Bronchial epithelial cell (primary cell): ENCODE measurements at regions not wholly inside any gene's neighbourhood (a gene's known extent, or its start where the extent isn't known, plus 50 kb on each side); places are given as distances from the start of the nearest gene placed in this dataset.

ENCODE experiments used
- DNase-seq: peaks from one replicate; pipeline ENCODE4 v3.0.0-alpha.2; 2010; ENCODE audit warnings: low read depth
- FAIRE-seq: peaks from 2 replicates; lab custom pipeline; 2011; peaks lifted over from hg19 to GRCh38; lab: Jason Lieb, UNC
- H3K27me3 ChIP-seq: 2 replicates; pipeline ENCODE4 v1.5.1; 2011; ENCODE audit warnings: low read length; ENCODE audit not compliant: control insufficient read depth, insufficient read depth
- H3K36me3 ChIP-seq: 2 replicates; pipeline ENCODE4 v1.5.1; 2011; ENCODE audit warnings: low read length; ENCODE audit not compliant: control insufficient read depth, insufficient read depth
- H3K4me3 ChIP-seq: 2 replicates; pipeline ENCODE4 v1.5.1; 2011; ENCODE audit warnings: mild to moderate bottlenecking, low read depth, low read length, control low read depth
- TF ChIP-seq, protein P1 (sequence below): IDR thresholded peaks from 2 replicates; pipeline ENCODE4 v1.5.1; 2011; ENCODE audit warnings: mild to moderate bottlenecking, moderate library complexity, low read length, control low read depth, inconsistent platforms; ENCODE audit not compliant: insufficient read depth, severe bottlenecking

DNA sequence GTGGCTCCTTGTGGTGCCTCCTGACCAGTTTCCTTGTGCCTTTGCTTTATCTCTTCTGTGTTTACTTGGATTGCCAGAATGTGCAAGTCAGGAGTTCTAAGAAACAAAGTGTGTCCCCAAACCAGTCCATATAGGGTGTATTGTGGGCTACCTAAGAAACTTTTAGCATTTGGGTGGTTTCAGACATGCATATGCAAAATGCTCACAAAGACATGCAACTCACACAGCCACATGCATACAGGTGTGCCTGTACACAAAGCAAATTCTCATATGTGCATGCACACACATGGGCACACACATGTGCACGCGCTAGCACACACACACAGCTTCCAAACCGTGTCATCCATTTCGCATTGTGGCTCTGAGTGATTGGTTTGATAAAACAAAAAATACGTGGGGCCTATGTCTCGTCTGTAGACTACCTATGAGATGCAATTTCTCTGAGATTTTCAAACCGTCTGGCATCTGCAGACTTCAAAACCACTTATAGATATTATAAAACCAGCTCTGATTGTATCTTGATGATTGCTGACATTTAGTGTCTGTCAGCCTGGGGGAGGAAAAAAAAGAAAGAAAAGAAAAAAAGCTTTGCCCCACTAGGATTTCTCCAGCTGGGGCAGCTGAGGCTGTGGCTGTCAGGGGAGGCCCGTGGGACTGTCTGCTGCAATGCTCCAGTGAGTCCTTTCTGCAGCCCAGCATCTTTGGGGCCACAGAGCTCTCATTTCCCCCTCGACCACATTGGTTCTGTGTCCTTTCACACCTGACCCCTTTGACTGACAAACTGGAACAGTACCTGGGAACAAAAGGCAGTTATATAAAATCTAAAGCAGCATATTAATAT is 556.1 kb downstream of the CMPK2 start:
- no peak overlapping the region for H3K4me3 ChIP-seq
- DNase-seq, result no peak
- no peaks in the 10 kb centered on the region for H3K36me3 ChIP-seq
- TF ChIP-seq, protein P1, sequence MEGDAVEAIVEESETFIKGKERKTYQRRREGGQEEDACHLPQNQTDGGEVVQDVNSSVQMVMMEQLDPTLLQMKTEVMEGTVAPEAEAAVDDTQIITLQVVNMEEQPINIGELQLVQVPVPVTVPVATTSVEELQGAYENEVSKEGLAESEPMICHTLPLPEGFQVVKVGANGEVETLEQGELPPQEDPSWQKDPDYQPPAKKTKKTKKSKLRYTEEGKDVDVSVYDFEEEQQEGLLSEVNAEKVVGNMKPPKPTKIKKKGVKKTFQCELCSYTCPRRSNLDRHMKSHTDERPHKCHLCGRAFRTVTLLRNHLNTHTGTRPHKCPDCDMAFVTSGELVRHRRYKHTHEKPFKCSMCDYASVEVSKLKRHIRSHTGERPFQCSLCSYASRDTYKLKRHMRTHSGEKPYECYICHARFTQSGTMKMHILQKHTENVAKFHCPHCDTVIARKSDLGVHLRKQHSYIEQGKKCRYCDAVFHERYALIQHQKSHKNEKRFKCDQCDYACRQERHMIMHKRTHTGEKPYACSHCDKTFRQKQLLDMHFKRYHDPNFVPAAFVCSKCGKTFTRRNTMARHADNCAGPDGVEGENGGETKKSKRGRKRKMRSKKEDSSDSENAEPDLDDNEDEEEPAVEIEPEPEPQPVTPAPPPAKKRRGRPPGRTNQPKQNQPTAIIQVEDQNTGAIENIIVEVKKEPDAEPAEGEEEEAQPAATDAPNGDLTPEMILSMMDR, result no peak
- H3K27me3 ChIP-seq, result no peaks in the 10 kb centered on the region
- FAIRE-seq, result no peak

DNA sequence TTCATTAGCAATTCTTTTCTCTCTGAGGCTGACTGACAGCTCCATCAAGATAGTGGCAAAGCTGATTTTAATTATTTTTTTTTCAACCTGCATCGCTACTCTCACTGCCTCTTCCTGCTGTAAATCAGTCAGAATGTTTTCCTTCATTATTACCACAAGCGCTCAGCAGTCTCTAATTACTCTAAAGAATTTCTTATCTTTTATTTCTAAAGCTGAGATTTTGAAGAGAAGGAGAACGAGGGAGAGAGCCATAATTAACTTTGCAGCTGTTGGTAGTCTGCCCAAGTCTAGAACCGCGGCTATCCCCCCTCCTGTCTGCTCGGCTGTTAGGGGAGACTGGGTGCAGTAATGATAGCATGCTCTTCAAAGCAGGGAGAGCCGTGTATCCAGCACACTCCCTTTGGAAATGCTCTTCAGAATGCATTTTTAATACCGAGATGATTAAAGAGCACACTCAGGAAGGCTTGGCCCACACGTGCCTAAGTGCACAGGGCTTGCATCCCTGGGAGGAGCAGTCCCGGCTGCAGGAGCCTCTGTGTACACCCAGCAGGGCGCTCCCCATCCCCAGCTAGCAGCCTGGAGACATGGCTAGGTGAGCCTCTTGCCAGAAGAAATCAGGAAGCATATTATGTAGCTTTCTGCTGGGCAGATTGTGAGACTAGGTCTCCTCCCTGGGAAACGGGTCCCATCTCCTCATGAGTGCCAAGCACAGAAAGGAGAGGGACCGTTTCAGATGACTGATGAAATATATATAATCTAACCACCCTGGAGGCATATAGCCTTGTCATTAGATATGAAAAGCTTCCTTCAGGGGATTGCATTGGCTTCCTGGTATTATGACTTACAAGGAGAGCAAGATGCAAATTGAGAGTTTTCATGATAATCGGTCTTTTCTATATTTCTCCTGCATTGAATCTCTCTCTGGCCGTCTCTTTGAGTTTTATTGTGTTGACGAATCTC is 555.2 kb downstream of the CMPK2 start:
- FAIRE-seq, result no peak
- H3K4me3 ChIP-seq, result no peak overlapping the region
- no peaks in the 10 kb centered on the region for H3K36me3 ChIP-seq
- no peaks in the 10 kb centered on the region for H3K27me3 ChIP-seq
- TF ChIP-seq, protein P1, result no peak
- DNase-seq, result no peak

DNA sequence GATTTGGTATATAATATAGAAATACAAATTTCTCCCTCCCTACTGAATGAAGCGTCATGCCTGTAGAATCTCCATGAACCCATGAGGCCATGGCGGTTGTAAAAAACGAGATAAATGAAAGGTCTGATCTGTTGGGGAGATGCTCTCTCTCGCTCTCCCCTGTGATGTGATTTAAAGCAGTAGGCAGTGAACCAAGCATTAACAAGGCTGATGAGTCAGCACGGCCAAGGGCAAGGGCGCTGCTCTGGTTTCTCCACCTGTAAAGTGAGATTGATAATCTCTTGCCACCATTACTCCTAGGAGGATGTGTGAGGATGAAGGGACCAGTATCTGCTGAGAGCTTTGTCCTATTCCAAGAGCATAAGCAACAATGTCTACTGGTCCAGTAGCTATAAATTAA is 553.3 kb downstream of the CMPK2 start:
- no peak for FAIRE-seq

DNA sequence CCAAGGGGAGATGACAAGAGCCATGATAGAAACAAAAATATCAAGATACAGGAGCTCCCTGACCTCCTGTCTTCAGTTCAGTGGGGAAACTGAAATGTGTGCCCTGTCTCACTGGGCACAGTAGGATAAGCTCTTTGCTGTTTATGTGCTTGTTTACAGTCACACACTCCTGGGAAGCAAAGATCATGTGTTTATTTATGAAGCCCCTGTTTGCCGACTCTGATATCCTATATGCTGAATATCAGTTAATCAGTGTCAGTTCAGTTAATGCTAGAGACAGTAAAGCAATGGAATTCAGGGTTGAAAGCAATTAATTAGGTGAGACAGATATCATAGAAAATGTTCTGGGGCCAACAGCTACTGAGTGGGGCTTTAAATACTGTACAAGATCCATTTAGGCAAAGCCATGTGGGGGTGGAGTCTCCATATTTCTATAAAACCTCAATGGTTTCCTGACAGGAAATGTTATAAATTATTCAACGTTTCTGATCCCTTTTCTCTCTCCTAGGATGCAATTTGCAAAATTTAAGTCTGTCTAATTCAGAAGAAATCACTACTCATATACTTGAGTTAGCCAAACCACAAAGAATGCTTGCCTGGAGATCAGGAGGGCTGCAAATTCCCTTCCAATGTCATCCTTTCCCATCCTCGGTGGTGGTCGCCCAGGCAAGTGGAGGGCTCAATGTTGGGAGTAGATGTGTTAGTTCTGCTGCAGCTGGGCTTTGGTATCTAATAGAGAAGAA is 551.3 kb downstream of the CMPK2 start:
- FAIRE-seq (no peak), DNase-seq (no peak)
- Histone ChIP-seq H3K36me3 (no peaks in the 10 kb centered on the region), H3K4me3 (no peak overlapping the region), H3K27me3 (no peaks in the 10 kb centered on the region)
- TF ChIP-seq, protein P1, result no peak

More for the DNA sequence above, 553.3 kb downstream of the CMPK2 start:
- H3K36me3 ChIP-seq, result no peaks in the 10 kb centered on the region
- no peaks in the 10 kb centered on the region for H3K27me3 ChIP-seq
- no peak for DNase-seq
- H3K4me3 ChIP-seq, result no peak overlapping the region
- TF ChIP-seq, protein P1, result no peak

DNA sequence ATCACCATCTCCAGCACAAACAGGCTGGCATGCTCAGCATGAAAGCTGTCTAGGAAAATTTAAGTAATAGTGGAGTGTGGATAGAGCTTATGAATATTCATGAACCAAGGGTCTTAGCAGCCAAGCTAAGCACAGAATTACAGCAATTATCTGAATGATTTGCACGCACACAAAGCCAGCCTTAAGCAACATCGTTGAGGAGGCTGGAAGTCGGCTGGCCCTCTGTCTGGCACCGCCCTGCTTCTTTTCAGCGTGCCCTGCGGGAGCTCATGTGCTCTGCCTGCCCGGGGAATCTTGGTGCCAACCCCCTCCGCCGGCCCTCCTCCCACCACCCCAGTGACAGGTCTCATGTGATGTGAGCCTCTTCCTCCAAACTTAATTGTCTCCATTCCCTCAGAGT is 540.1 kb downstream of the CMPK2 start:
- DNase-seq (no peak), FAIRE-seq (no peak)
- TF ChIP-seq, protein P1, result no peak
- Histone ChIP-seq H3K27me3 (no peaks in the 10 kb centered on the region), H3K36me3 (no peaks in the 10 kb centered on the region), H3K4me3 (no peak overlapping the region)
